Activated CD8-positive, alpha-beta memory T cell treated with anti-CD3 and anti-CD28 coated beads, Interleukin-2, amount 50 U/mL, for 48 hours (primary cell): ENCODE measurements at regions not wholly inside any gene's neighbourhood (a gene's known extent, or its start where the extent isn't known, plus 50 kb on each side); places are given as distances from the start of the nearest gene placed in this dataset.

Source experiments
- DNase-seq: peaks from one replicate; pipeline ENCODE4 v3.0.0-alpha.2; 2020

- DNase-seq: no peak
These were observed 180.6 kb downstream of the IRS1 start for GRCh38 chr2:226618875-226619605.

- DNase-seq: no peak
These were observed 181.1 kb downstream of the IRS1 start for GRCh38 chr2:226618544-226618874.

GRCh38 chr2:226615891-226616290 lies 183.7 kb downstream of the IRS1 start:
- DNase-seq: no peak

GRCh38 chr2:226611944-226612318 lies 187.7 kb downstream of the IRS1 start:
- DNase-seq: no peak

- DNase-seq: no peak
These were observed 188.2 kb downstream of the IRS1 start for GRCh38 chr2:226611196-226611943.

GRCh38 chr2:226609366-226609765 lies 190.3 kb downstream of the IRS1 start:
- no peak for DNase-seq

GRCh38 chr2:226608451-226608850 lies 191.2 kb downstream of the IRS1 start:
- no peak for DNase-seq

- no peak for DNase-seq
These were observed 192.2 kb downstream of the IRS1 start for GRCh38 chr2:226607379-226607778.

- no peak for DNase-seq
These were observed 194.0 kb downstream of the IRS1 start for GRCh38 chr2:226605642-226606041.

GRCh38 chr2:226603606-226604005 lies 196.0 kb downstream of the IRS1 start:
- DNase-seq: no peak

GRCh38 chr2:226601881-226602662 lies 197.5 kb downstream of the IRS1 start:
- DNase-seq: no peak

- DNase-seq: no peak
These were observed 198.8 kb downstream of the IRS1 start for GRCh38 chr2:226600802-226601201.

GRCh38 chr2:226600184-226600583 lies 199.4 kb downstream of the IRS1 start:
- no peak for DNase-seq

- DNase-seq: no peak
These were observed 210.6 kb downstream of the IRS1 start for GRCh38 chr2:226589043-226589442.

- no peak for DNase-seq
These were observed 214.5 kb downstream of the IRS1 start for GRCh38 chr2:226585130-226585561.

GRCh38 chr2:226584518-226585055 lies 215.0 kb downstream of the IRS1 start:
- DNase-seq: no peak

GRCh38 chr2:226583715-226584114 lies 215.9 kb downstream of the IRS1 start:
- DNase-seq: no peak

- no peak for DNase-seq
These were observed 218.0 kb downstream of the IRS1 start for GRCh38 chr2:226581661-226582060.

- DNase-seq: no peak
These were observed 218.6 kb downstream of the IRS1 start for GRCh38 chr2:226581004-226581403.

GRCh38 chr2:226580403-226580802 lies 219.2 kb downstream of the IRS1 start:
- DNase-seq: no peak

GRCh38 chr2:226579519-226579918 lies 220.1 kb downstream of the IRS1 start:
- no peak for DNase-seq

GRCh38 chr2:226578879-226579278 lies 220.7 kb downstream of the IRS1 start:
- DNase-seq: no peak

- no peak for DNase-seq
These were observed 221.2 kb downstream of the IRS1 start for GRCh38 chr2:226578373-226578772.

- DNase-seq: no peak
These were observed 223.7 kb downstream of the IRS1 start for GRCh38 chr2:226575928-226576327.
